HepG2 (cell line): ENCODE measurements at regions not wholly inside any gene's neighbourhood (a gene's known extent, or its start where the extent isn't known, plus 50 kb on each side); places are given as distances from the start of the nearest gene placed in this dataset.

Source experiments
- ATAC-seq: fragments of 200-7000 bp; cut with Tn5 transposase; 3 replicates; pipeline ENCODE4 v1.9.1; 2020; ENCODE audit warnings: mild to moderate bottlenecking, moderate library complexity
- BruUV-seq: library from RNA; stranded (reverse); fragments of 400-500 nt; replicated peaks from 2 replicates; lab custom pipeline; 2021; lab: Mats Ljungman, UMichigan
- CTCF ChIA-PET: fragments of 300-600 bp; formaldehyde crosslinking; extraction: SDS; loops from one replicate; lab custom pipeline; 2021; ENCODE audit warnings: low total read pairs, inconsistent platforms, low intra/inter-chr PET ratio; lab: Yijun Ruan, JAX
- POLR2A ChIA-PET: fragments of 350-600 bp; sonication (Branson Sonifier 250); formaldehyde crosslinking; loops from one replicate; lab custom pipeline; 2020; ENCODE audit warnings: antibody characterized with exemption, inconsistent platforms; lab: Yijun Ruan, JAX
- DNase-seq: peaks from one replicate; pipeline ENCODE4 v3.0.0-alpha.2; 2015; ENCODE audit warnings: low spot score
- FAIRE-seq: peaks from 3 replicates; lab custom pipeline; 2011; peaks lifted over from hg19 to GRCh38; lab: Jason Lieb, UNC
- H2AFZ ChIP-seq: one replicate; pipeline ENCODE4 v1.6.1; 2011; ENCODE audit warnings: low read length, inconsistent platforms
- H3K27ac ChIP-seq: fragments of 300-600 bp; 3 replicates; pipeline ENCODE4 v1.8.0; 2011; ENCODE audit warnings: mixed run types, mild to moderate bottlenecking, mixed read lengths, low read length, inconsistent platforms; ENCODE audit not compliant: insufficient read depth; ENCODE audit errors: extremely low read length
- H3K27me3 ChIP-seq, 2 experiments: fragments of 200-600 bp in 1 of 2; 2 replicates in 1 of 2; 3 replicates in 1 of 2; pipeline versions ENCODE4 v1.6.0 to v1.8.0; 2011; ENCODE audit warnings: low read length in 2 of 2, mild to moderate bottlenecking in 2 of 2, moderate library complexity in 2 of 2, inconsistent platforms in 1 of 2; ENCODE audit not compliant: insufficient read depth in 2 of 2, control insufficient read depth in 1 of 2
- H3K36me3 ChIP-seq, 2 experiments: fragments of 200-600 bp in 1 of 2; replicated peaks in 1 of 2; 2 replicates in 1 of 2; 3 replicates in 1 of 2; pipeline versions ENCODE4 v1.5.1 to v1.8.0; 2011; ENCODE audit warnings: low read length in 2 of 2, inconsistent platforms in 1 of 2; ENCODE audit not compliant: insufficient read depth in 2 of 2, control insufficient read depth in 1 of 2
- H3K4me1 ChIP-seq: 2 replicates; pipeline ENCODE4 v1.5.1; 2012; ENCODE audit warnings: low read length, inconsistent platforms; ENCODE audit not compliant: insufficient read depth
- H3K4me2 ChIP-seq: 2 replicates; pipeline ENCODE4 v1.6.0; 2011; ENCODE audit warnings: low read depth, low read length, inconsistent platforms
- H3K4me3 ChIP-seq, 3 experiments: fragments of 200-600 bp in 1 of 3; sonication (generic), shearing (Covaris generic) in 1 of 3; replicated peaks in 1 of 3; 2 replicates each; pipeline ENCODE4 v1.5.1; 2011 to 2016; ENCODE audit warnings: low read length in 3 of 3, inconsistent platforms in 2 of 3, low read depth in 2 of 3, mild to moderate bottlenecking in 2 of 3, control low read depth in 1 of 3, mixed read lengths in 1 of 3; ENCODE audit not compliant: insufficient read depth in 1 of 3
- H3K79me2 ChIP-seq: one replicate; pipeline ENCODE4 v1.6.1; 2011; ENCODE audit warnings: low read length, inconsistent platforms; ENCODE audit not compliant: insufficient read depth
- H3K9ac ChIP-seq: 2 replicates; pipeline ENCODE4 v1.6.0; 2011; ENCODE audit warnings: mild to moderate bottlenecking, low read depth, low read length, inconsistent platforms; ENCODE audit not compliant: insufficient read depth
- H3K9me3 ChIP-seq: 2 replicates; pipeline ENCODE4 v1.5.1; 2012; ENCODE audit warnings: mild to moderate bottlenecking, low read length
- H4K20me1 ChIP-seq: 2 replicates; pipeline ENCODE4 v1.6.0; 2011; ENCODE audit warnings: inconsistent platforms, mild to moderate bottlenecking, low read length, moderate library complexity; ENCODE audit not compliant: insufficient read depth
- ATF7-NPFF ChIP-seq: sonication (generic); formaldehyde crosslinking; IDR thresholded peaks from 2 replicates; pipeline ENCODE4 v1.8.1; 2023; ENCODE audit warnings: mild to moderate bottlenecking, low read depth, missing genetic modification reagents, moderate library complexity
- DNMT1 ChIP-seq: sonication (generic); formaldehyde crosslinking; IDR thresholded peaks from 2 replicates; pipeline ENCODE4 v1.5.1; 2020; ENCODE audit warnings: mild to moderate bottlenecking, missing genetic modification reagents
- HHEX ChIP-seq: IDR thresholded peaks from 2 replicates; pipeline ENCODE4 v1.6.1; 2016; ENCODE audit warnings: control low read depth
- HMGXB4 ChIP-seq, 2 experiments: sonication (generic) in 1 of 2; formaldehyde crosslinking in 1 of 2; IDR thresholded peaks; 2 replicates each; pipeline versions ENCODE4 v1.4.0 to v1.6.1; 2018 to 2020; ENCODE audit warnings: missing genetic modification reagents in 2 of 2, borderline replicate concordance in 1 of 2, low read depth in 1 of 2, mild to moderate bottlenecking in 1 of 2, missing biosample characterization in 1 of 2
- MBNL3 ChIP-seq: fragments of 250-450 bp; sonication (Bioruptor Pico); conservative IDR thresholded peaks from 2 replicates; pipeline ENCODE4 v1.8.0; 2022; ENCODE audit warnings: mild to moderate bottlenecking, inconsistent platforms
- NCOA1 ChIP-seq: sonication (generic); formaldehyde crosslinking; IDR thresholded peaks from 2 replicates; pipeline ENCODE4 v1.9.0; 2021; ENCODE audit warnings: missing genetic modification reagents
- ZNF138 ChIP-seq: sonication (generic); formaldehyde crosslinking; IDR thresholded peaks from 2 replicates; pipeline ENCODE4 v1.5.0; 2020; ENCODE audit warnings: mild to moderate bottlenecking, low read depth, missing genetic modification reagents
- ZNF30 ChIP-seq: sonication (generic); formaldehyde crosslinking; IDR thresholded peaks from 2 replicates; pipeline ENCODE4 v1.5.0; 2020; ENCODE audit warnings: mild to moderate bottlenecking, missing genetic modification reagents
- ZNF766 ChIP-seq: sonication (generic); formaldehyde crosslinking; IDR thresholded peaks from 2 replicates; pipeline ENCODE4 v1.5.0; 2020; ENCODE audit warnings: missing genetic modification reagents, borderline replicate concordance
- ZNF784 ChIP-seq: sonication (generic); formaldehyde crosslinking; IDR thresholded peaks from 2 replicates; pipeline ENCODE4 v1.5.1; 2020; ENCODE audit warnings: missing genetic modification reagents, mild to moderate bottlenecking, borderline replicate concordance
- ZUFSP ChIP-seq: sonication (generic); formaldehyde crosslinking; IDR thresholded peaks from 2 replicates; pipeline ENCODE4 v1.9.0; 2021; ENCODE audit warnings: missing genetic modification reagents, mild to moderate bottlenecking, borderline replicate concordance
- WGBS: methylation state at CpG from one replicate; pipeline ENCODE4 v1.1.6; 2017; ENCODE audit warnings: low lambda C conversion rate; 5-methylcytosine and 5-hydroxymethylcytosine counted together
- in situ Hi-C: cut with HindIII; loops from 2 replicates; pipeline ENCODE4 v1.10.0; 2017; ENCODE audit warnings: low pct_unique_long_range_greater_than_20kb; ENCODE audit not compliant: extremely low pct_ligation_motif_present
- intact Hi-C: fragments of 100-400 bp; cut with micrococcal nuclease; formaldehyde crosslinking; loops from one replicate; pipeline ENCODE4 v1.10.0; 2022; ENCODE audit not compliant: unreplicated experiment
- TF ChIP-seq, protein P1 (sequence below): sonication (generic); formaldehyde crosslinking; IDR thresholded peaks from 2 replicates; pipeline ENCODE4 v1.8.1; 2022; ENCODE audit warnings: mild to moderate bottlenecking, missing genetic modification reagents
- TF ChIP-seq, protein P2 (sequence below): sonication (generic); formaldehyde crosslinking; IDR thresholded peaks from 2 replicates; pipeline ENCODE4 v1.4.0; 2020; ENCODE audit warnings: mild to moderate bottlenecking, missing genetic modification reagents

- TF ChIP-seq, protein P1, sequence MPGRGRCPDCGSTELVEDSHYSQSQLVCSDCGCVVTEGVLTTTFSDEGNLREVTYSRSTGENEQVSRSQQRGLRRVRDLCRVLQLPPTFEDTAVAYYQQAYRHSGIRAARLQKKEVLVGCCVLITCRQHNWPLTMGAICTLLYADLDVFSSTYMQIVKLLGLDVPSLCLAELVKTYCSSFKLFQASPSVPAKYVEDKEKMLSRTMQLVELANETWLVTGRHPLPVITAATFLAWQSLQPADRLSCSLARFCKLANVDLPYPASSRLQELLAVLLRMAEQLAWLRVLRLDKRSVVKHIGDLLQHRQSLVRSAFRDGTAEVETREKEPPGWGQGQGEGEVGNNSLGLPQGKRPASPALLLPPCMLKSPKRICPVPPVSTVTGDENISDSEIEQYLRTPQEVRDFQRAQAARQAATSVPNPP (CRISPR knock-in tag), result no peak
- TF ChIP-seq DNMT1 (CRISPR knock-in tag), result no peak
- TF ChIP-seq ZNF766 (CRISPR knock-in tag), result no peak
- no peak for TF ChIP-seq ZNF784 (CRISPR knock-in tag)
Observed at GRCh38 chr3:144055604-144056003, 84.0 kb downstream of the DIPK2A start (continued).

DNA sequence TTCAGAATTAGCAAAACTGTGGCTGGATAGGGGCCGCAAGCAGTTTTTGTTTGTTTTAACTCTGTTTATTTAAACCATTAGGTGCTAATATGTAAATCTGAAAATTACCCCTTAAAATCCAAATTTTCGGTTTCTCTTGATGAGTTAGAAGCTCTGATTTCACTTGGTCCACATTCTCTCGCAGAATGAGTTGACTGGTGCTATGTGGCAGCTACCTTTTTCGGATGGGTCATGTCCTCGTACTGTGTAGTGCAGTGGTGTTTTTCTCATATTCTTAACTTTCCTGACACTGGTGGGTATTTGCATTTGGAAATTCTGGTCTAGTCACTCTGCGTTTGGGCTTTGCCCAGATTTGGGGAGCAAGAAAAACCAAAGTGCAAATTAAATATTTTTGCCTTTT lies 87.1 kb downstream of the DIPK2A start:
- DNase-seq, result no peak
- no peak overlapping the region for H3K4me3 ChIP-seq
- ChIA-PET CTCF (no interaction called here), POLR2A (no interaction called here)
- no peaks in the 10 kb centered on the region for H3K27me3 ChIP-seq
- ATAC-seq, result no peak
- FAIRE-seq, result no peak
- in situ Hi-C loops (no loop called here), intact Hi-C loops (no loop called here)
- no peak overlapping the region for H3K4me2 ChIP-seq
- no peaks in the 10 kb centered on the region for H3K79me2 ChIP-seq
- no peaks in the 10 kb centered on the region for H3K9me3 ChIP-seq
- no peaks in the 10 kb centered on the region for H4K20me1 ChIP-seq
- H3K9ac ChIP-seq, result no peak overlapping the region
- H3K36me3 ChIP-seq, result no peaks in the 10 kb centered on the region
- no TSS peak for BruUV-seq
- 3% methylated on average over 6 of the region's 6 CpGs for WGBS
- H3K27ac ChIP-seq, result no peak overlapping the region
- H2AFZ ChIP-seq, result no peak overlapping the region
- H3K4me1 ChIP-seq, result no peaks in the 10 kb centered on the region
- TF ChIP-seq ZNF30 (CRISPR knock-in tag), result no peak
- TF ChIP-seq ATF7-NPFF (CRISPR knock-in tag), result no peak
- no peak for TF ChIP-seq NCOA1
- TF ChIP-seq, protein P2, sequence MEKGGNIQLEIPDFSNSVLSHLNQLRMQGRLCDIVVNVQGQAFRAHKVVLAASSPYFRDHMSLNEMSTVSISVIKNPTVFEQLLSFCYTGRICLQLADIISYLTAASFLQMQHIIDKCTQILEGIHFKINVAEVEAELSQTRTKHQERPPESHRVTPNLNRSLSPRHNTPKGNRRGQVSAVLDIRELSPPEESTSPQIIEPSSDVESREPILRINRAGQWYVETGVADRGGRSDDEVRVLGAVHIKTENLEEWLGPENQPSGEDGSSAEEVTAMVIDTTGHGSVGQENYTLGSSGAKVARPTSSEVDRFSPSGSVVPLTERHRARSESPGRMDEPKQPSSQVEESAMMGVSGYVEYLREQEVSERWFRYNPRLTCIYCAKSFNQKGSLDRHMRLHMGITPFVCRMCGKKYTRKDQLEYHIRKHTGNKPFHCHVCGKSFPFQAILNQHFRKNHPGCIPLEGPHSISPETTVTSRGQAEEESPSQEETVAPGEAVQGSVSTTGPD (CRISPR knock-in tag), result no peak
- TF ChIP-seq ZNF138 (CRISPR knock-in tag), result no peak
- TF ChIP-seq ZUFSP, result no peak
- TF ChIP-seq HHEX (CRISPR knock-in tag), result no peak
- TF ChIP-seq MBNL3 (CRISPR knock-in tag), result no peak
- TF ChIP-seq HMGXB4 (CRISPR knock-in tag; IDR thresholded peaks at IDR 0.05; ENCODE audit: borderline replicate concordance in 1 of 2, low read depth in 1 of 2), result no peak
